Right kidney (tissue), 1 donor: ENCODE measurements at regions not wholly inside any gene's neighbourhood (a gene's known extent, or its start where the extent isn't known, plus 50 kb on each side); places are given as distances from the start of the nearest gene placed in this dataset.

Source experiments
- DNase-seq: peaks from one replicate; pipeline ENCODE4 v3.0.0-alpha.2; 2016

- DNase-seq: no peak
These were observed 53.5 kb upstream of the GALNT13 start for GRCh38 chr2:153818242-153818641.

GRCh38 chr2:153819074-153819473 lies 52.6 kb upstream of the GALNT13 start:
- DNase-seq: no peak

GRCh38 chr2:153819501-153819900 lies 52.2 kb upstream of the GALNT13 start:
- DNase-seq: no peak
